ENCODE measurements at regions not wholly inside any gene's neighbourhood (a gene's known extent, or its start where the extent isn't known, plus 50 kb on each side); places are given as distances from the start of the nearest gene placed in this dataset.

DNA sequence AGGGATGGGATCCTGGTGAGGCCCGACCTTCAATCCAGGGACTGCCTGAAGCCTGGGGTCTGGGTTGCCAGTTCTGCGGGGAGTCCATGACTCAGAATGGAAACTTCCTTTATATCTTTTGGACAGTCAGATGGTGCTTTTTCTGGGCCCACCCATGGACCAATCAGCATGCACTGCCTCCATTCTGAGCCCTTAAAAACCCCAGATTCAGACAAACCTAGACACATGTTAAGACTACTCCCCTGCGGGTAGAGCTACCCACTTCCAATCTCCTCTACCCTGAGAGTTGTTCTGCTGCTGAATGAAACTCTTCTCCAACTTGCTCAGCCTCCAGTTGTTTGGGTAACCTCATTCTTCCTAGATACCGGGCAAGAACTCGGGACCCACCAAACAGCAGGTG is 1315.2 kb upstream of the MIR17HG start:
- no peak for TF ChIP-seq POLR2A (IDR thresholded peaks at IDR 0.05; ENCODE audit: low read length)
- TF ChIP-seq GATA1 (IDR thresholded peaks at IDR 0.05; ENCODE audit: low read depth, low read length) = no peak

All from erythroblast (primary cell).